ENCODE measurements at regions not wholly inside any gene's neighbourhood (a gene's known extent, or its start where the extent isn't known, plus 50 kb on each side); places are given as distances from the start of the nearest gene placed in this dataset.
"Not testable (repeated sequence)": the region's sequence is repeated elsewhere in the genome, so short reads cannot be mapped to it uniquely, and the experiment has no call there.

DNA sequence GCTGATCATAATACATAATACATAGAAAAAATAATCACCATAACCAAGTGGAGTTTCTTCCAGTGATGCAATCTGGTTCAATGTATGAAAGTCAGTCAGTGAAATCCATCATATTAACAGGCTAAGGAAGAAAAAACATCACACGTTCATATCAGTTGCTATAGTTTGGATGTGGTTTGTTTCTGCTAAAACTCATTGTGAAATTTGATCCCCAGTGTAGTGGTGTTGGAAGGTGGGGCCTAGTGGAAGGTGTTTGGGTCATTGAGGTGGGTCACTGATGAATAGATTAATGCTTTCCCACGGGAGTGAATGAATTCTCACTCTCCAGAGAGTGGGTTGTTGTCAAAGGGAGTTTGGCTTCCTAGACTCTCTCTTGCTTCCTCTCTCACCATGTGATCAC is 84.6 kb upstream of the PTGDR start:
- Histone ChIP-seq H3K9ac (no peak overlapping the region), H3K4me2 (ENCODE audit: low read length) (no peak overlapping the region), H3K79me2 (no peaks in the 10 kb centered on the region), H3K9me3 (ENCODE audit: control insufficient read depth, low read length) (no peaks in the 10 kb centered on the region), H3K27me3 (ENCODE audit: control insufficient read depth, insufficient read depth, low read length) (no peaks in the 10 kb centered on the region), H3K4me3 (ENCODE audit: low read depth, low read length) (no peak overlapping the region), H3K4me1 (no peaks in the 10 kb centered on the region), H3K27ac (no peak overlapping the region), H3K36me3 (ENCODE audit: control insufficient read depth, insufficient read depth, low read length) (no peaks in the 10 kb centered on the region), H2AFZ (no peak overlapping the region)
- TF ChIP-seq, protein P1, sequence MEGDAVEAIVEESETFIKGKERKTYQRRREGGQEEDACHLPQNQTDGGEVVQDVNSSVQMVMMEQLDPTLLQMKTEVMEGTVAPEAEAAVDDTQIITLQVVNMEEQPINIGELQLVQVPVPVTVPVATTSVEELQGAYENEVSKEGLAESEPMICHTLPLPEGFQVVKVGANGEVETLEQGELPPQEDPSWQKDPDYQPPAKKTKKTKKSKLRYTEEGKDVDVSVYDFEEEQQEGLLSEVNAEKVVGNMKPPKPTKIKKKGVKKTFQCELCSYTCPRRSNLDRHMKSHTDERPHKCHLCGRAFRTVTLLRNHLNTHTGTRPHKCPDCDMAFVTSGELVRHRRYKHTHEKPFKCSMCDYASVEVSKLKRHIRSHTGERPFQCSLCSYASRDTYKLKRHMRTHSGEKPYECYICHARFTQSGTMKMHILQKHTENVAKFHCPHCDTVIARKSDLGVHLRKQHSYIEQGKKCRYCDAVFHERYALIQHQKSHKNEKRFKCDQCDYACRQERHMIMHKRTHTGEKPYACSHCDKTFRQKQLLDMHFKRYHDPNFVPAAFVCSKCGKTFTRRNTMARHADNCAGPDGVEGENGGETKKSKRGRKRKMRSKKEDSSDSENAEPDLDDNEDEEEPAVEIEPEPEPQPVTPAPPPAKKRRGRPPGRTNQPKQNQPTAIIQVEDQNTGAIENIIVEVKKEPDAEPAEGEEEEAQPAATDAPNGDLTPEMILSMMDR (IDR thresholded peaks at IDR 0.05), result no peak

DNA sequence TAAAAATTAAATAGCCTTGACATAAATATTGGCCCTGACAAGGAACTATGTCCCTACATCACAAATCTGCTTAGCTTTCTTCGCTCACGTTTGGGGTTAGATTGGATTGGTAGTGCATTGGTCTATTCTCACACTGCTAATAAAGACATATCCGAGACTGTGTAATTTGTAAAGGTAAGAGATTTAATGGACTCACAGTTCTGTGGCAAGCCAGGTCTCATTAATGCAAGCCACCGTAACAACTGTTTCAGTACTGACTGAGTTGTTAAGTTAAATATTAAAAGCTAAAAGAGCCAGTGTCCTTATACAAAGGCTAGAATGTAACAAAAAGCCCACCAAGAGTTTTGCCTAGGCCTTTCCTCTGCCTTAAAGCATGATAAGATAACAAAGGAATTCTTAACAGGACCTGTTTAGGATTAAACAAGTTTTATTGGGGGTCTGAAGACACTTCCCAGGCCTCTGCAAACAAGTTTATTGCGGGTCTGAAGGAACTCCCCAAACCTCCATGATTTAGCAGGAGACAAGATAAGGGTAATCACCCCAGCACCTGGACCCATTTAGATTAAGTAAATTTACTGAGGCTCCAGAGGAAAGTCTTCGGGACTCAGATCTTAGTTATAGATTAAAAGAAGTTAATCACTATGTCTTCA is 88.2 kb upstream of the PTGDR start:
- H3K9ac ChIP-seq, result no peak overlapping the region
- no peaks in the 10 kb centered on the region for H3K79me2 ChIP-seq

DNA sequence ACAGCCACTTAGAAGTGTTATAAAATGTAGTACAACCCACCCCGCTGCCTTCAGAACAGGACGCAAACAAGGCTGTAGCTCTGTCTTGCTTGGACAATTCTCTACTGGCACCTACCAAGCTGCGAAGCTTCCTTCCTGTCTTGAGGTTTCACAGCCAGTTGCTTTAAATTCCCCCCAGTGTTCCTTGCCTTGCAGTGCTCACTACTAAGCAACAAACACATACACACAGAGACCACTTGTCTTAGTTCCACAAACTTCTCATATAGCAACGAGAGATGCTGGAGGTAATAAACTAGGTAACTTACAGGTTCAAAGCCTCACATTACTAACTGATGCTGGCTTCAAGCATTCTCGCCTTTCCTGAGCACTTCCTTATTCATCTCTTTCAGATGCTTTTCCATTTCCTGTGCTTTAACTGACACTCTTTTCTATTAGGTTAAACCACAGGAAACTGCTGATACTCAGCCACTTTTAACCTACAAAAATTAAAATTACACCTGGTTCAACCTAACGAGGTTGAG is 91.5 kb upstream of the PTGDR start:
- Histone ChIP-seq H3K27ac (no peak overlapping the region), H3K27me3 (ENCODE audit: control insufficient read depth, insufficient read depth, low read length) (no peaks in the 10 kb centered on the region), H2AFZ (no peak overlapping the region), H3K4me3 (ENCODE audit: low read depth, low read length) (no peak overlapping the region), H3K9me3 (ENCODE audit: control insufficient read depth, low read length) (no peaks in the 10 kb centered on the region), H3K4me2 (ENCODE audit: low read length) (no peak overlapping the region), H3K9ac (no peak overlapping the region), H3K4me1 (no peaks in the 10 kb centered on the region), H3K36me3 (ENCODE audit: control insufficient read depth, insufficient read depth, low read length) (no peaks in the 10 kb centered on the region), H3K79me2 (no peaks in the 10 kb centered on the region)
- TF ChIP-seq, protein P1 (IDR thresholded peaks at IDR 0.05), result no peak

More for the DNA sequence above, 88.2 kb upstream of the PTGDR start:
- Histone ChIP-seq H3K4me2 (ENCODE audit: low read length) (no peak overlapping the region), H3K36me3 (ENCODE audit: control insufficient read depth, insufficient read depth, low read length) (no peaks in the 10 kb centered on the region), H3K27ac (no peak overlapping the region), H3K9me3 (ENCODE audit: control insufficient read depth, low read length) (no peaks in the 10 kb centered on the region), H3K4me1 (no peaks in the 10 kb centered on the region), H2AFZ (no peak overlapping the region), H3K27me3 (ENCODE audit: control insufficient read depth, insufficient read depth, low read length) (no peaks in the 10 kb centered on the region), H3K4me3 (ENCODE audit: low read depth, low read length) (no peak overlapping the region)
- TF ChIP-seq, protein P1 (IDR thresholded peaks at IDR 0.05), result no peak

DNA sequence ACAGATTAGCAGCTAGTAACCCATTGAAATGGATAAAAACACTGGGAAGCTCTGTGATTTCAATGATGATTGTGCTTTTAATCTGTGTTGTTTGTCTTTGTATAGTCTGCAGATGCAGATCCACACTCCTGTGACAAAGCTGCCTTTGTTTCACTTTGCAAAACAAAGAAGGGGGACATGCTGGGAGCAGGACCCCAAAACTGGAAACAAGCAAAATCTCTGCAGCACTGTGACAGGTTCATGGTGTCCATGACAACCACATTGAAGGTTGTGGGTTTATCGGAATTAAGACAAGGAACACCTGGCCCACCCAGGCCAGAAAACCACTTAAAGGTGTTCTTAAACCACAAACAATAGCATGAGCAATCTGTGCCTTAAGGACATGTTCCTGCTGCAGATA is 95.6 kb upstream of the PTGDR start:
- H3K4me3 ChIP-seq (ENCODE audit: low read depth, low read length); H3K27me3 ChIP-seq (ENCODE audit: control insufficient read depth, insufficient read depth, low read length); H3K36me3 ChIP-seq (ENCODE audit: control insufficient read depth, insufficient read depth, low read length); H3K4me1 ChIP-seq; H3K79me2 ChIP-seq; H3K9me3 ChIP-seq (ENCODE audit: control insufficient read depth, low read length); H2AFZ ChIP-seq; H3K9ac ChIP-seq; H3K4me2 ChIP-seq (ENCODE audit: low read length); H3K27ac ChIP-seq: not testable (repeated sequence)

DNA sequence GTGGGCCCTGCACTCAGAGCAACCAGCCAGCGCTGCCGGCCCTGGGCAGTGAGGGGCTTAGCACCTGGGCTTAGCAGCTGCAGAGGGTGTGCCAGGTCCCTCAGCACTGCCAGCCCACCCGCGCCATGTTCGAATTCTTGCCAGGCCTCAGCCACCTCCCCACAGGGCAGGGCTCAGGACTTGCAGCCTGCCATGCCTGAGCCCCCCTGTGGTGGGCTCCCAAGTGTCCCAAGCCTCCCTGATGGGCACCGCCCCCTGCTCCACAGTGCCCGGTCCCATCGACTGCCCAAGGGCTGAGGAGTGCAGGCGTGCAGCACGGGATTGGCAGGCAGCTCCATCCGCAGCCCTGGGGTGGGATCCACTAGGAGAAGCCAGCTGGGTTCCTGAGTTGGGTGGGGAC is 98.0 kb upstream of the NID2 start:
- Histone ChIP-seq H3K79me2 (no peaks in the 10 kb centered on the region), H3K36me3 (ENCODE audit: control insufficient read depth, insufficient read depth, low read length) (no peaks in the 10 kb centered on the region), H2AFZ (no peak overlapping the region), H3K27ac (no peak overlapping the region), H3K9ac (no peak overlapping the region), H3K4me1 (no peaks in the 10 kb centered on the region), H3K27me3 (ENCODE audit: control insufficient read depth, insufficient read depth, low read length) (no peaks in the 10 kb centered on the region), H3K9me3 (ENCODE audit: control insufficient read depth, low read length) (no peaks in the 10 kb centered on the region), H3K4me3 (ENCODE audit: low read depth, low read length) (no peak overlapping the region), H3K4me2 (ENCODE audit: low read length) (no peak overlapping the region)
- TF ChIP-seq, protein P1 (IDR thresholded peaks at IDR 0.05), result no peak
